ENCODE measurements at regions not wholly inside any gene's neighbourhood (a gene's known extent, or its start where the extent isn't known, plus 50 kb on each side); places are given as distances from the start of the nearest gene placed in this dataset.

DNA sequence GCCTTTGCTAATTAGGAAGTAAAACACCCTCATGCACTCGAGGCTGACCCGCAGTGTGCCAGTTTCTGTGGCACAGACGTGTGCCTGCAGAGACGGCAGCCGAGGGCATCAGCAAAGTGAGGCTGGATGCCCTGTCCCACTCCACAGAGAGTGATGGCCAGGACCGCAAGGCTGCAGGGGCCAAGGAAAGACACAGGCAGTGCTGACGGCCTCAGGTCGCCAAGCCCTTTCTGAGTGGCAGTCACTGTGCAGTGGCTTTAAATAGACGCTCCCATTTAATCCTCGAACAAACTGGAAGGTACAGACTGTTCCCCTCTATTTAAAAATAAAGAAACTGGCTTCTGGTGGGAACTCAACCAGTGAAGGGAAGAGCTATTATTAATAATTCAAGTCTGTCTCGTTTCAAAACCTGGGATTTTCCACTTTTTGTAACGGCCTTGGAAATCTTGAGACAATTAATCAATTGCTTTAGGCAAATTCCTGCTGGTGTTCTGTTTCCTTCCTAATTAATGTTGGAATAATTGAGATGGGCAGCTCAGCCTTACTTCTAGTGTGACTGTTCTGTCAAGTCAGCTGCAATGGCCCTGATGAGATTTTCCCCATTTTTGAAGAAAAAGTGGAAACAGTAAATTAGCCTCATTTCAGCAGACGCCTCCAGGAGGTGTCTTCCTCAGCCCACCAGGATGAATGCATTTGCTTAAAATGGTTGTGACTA, 644.6 kb upstream of the RAB6C start:
- no peak for DNase-seq (ENCODE audit: low read depth, low spot score)

DNA sequence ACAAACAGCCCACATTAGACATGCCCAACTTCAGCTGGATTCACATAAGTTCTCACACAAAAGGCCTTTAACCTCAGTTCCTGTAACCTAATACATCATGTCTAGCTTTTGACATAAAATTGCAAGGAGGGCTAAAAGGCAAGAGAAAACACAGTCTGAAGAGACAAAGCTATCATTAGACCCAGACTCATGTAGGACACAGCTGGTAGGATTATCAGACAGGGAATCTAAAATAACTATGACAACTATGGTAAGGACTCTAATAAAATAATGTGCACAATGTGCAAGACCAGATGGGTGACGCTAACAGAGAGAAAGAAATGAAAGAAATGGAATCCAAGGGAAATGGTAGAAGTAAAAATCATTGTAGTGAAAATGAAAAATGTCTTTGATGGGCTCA, 643.2 kb upstream of the RAB6C start:
- no peak for DNase-seq (ENCODE audit: low read depth, low spot score)

DNA sequence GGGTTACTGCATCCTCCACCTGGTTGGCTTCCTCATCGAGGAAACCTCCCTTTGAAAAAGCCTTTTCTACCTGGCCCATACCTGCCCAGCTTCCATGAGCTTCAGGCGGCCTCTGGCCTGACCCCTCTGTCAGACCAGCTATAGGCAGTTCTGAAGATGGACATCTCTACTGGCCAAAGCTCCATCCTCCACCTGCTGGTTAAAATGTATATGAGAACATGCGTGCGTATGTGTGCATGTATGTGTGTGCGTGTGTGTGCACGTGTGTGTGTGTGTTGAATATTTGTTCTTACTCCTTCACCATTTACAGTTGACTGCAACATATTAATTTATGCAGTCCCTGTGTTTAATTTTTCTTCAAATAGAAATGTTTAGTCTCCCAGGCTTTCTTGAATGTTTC, 642.4 kb upstream of the RAB6C start:
- no peak for DNase-seq (ENCODE audit: low read depth, low spot score)

DNA sequence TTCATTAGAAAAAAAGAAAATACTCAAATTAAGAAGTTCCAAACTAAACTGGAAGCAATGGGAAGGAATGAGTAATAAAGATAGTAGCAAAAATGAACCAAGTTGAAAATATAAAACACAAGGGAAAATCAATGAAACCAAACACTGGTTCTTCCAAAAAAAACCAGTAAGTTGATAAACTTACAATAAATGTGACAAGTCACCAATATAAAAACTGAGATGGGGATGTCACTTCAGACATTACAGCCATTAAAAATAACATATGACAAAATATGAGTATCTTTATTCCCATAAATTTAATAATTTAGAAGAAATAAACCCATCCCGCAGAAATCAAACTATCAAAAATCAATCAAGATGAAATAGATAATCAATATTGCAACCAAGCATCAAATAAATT, 633.9 kb upstream of the RAB6C start:
- DNase-seq (ENCODE audit: low read depth, low spot score): no peak

DNA sequence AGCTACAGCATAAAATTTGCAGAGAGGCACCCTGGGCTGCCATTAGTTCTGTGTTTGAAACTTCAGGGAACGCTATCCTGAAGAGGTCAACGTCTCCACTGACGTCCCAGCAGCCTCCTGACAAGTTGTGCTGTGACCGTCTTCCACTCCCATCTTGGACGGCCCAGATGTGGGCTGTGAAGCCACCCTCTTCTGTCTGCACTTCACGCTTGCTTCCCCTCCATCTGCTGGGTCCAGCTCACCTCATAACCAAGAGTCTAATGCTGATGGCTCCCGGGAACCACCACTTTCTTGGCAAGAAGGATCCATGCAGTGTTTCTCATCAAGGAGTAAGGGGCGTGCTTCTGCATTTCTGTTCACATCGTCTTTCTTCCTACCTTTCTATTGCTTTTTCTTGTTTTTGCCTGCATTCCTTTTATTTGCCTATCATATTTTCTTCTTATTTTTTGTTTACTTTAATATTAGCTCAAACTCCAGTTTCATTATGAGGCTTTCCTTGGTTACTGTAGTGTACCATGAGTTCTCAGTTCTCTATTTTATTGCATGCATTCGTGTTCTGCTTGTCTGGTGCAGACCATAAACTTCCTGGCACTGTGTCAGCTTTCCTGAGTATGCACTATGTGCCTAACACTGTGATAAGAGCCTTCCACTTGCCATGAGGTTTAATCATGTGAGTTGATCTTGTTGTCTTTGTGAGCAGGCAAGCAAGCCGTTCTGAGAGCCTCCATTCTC, 631.8 kb upstream of the RAB6C start:
- no peak for DNase-seq (ENCODE audit: low read depth, low spot score)

DNA sequence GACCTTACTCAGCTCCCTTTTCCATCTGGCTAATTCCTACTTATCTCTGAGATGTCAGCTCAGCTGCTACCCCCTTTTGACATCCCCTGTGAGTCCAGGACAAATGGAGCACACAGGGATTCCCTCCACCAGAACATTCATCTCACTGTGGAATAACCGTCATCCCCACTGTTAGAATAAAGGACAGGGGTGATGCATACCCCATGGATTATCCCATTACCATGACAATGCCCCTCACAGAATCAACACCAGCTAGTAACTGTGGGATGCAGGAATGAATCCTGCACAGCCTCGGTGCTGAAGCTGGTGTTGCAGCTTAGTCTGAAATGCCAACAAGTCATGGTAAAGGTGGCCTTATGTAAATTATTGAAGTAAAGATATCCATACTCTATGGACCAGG, 624.8 kb upstream of the RAB6C start:
- DNase-seq (ENCODE audit: low read depth, low spot score): no peak

DNA sequence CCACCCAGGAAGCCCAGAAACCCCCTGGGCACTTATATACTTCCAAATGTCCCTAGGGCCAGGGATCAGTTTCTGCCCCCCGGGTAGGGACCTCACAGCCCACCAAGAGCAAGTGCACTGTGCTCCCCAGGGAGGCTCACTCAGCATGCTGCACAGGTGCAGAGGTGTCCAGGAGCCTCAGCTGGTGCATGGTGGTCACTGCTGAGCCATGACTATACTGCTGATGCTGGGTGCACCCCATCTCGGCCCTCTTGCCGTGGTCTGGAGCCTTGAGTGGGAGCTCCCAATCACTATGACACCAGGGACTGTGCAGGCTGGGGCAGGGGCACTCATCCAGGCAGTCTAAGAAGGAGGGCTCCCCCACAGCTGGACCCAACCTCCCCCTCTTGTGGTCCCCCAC, 617.8 kb upstream of the RAB6C start:
- no peak for DNase-seq (ENCODE audit: low read depth, low spot score)

DNA sequence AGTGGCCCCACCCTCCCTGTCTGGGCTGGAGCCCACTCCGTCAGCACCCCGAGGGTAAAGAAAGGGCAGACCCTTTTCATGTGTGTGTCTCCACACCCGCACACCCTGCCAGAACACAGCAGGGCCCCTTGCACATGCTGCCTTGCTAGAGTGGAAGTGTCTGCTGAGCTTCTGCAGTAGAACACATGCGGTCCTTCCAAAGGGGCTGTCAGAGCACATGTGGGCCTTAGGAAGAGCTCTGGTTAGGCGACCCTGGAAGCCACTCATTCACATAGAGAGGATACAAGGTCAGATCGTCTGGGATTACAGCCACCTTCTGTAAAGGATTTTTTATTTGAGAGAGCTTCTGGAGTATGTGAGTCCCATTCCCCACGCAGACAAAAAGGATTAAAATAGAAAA, 613.2 kb upstream of the RAB6C start:
- no peak for DNase-seq (ENCODE audit: low read depth, low spot score)

DNA sequence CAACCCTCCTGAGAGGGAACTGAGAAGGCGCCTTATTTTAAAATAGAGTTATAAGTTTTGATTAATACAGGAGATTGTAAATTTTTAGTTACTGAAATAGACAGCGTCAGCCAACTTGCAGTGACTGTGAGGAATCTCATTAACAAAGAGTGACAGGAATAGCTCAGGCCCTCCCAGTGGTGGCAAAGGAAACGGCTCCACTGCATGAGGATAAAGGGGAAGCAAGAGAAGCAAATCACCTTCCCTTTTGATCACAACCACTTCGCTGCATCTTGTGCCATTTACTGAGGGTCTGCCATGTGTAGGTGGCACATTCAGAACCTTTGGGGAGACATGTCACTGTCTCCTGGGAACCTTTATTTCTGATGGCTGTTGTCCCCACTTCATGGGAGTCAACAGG, 612.4 kb upstream of the RAB6C start:
- no peak for DNase-seq (ENCODE audit: low read depth, low spot score)

DNA sequence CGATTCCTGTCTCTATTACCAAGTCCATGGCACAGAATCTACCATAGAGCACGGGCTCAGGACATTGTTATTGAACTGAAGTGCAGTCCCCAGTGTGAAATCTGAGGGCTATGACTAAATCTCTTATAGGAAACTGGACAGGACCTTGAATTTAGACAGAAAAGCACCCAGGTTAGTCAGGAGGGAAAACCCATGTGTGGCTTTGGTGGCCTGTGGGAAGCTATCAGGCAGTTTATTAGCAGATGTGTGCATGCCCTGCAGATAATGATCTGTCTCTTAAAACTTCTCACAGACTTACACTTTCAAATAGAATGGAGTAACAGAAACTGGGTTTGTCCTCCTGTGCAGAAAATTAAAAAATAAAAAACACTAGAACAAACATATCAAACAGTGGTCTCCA, 610.0 kb upstream of the RAB6C start:
- DNase-seq (ENCODE audit: low read depth, low spot score): no peak

DNA sequence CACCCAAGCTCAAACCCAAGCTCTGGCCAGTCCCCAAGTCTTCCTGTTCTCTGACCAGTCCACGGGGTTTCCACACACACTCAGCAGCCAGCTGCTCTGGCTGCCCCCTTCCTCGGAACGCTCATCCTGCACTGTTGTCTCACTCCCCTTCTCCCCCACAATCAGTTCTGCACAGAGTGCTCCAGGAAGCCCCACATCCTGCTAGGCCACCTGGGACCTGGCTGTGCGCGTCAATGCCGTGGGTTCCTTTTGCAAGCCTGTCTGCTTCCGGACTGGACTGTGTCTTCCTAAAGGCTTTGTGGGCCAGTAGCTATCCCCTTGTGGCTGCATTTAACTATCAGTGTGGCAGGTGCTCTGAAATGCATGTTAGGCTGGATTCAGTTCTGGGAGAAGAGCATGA, 605.0 kb upstream of the RAB6C start:
- no peak for DNase-seq (ENCODE audit: low read depth, low spot score)

DNA sequence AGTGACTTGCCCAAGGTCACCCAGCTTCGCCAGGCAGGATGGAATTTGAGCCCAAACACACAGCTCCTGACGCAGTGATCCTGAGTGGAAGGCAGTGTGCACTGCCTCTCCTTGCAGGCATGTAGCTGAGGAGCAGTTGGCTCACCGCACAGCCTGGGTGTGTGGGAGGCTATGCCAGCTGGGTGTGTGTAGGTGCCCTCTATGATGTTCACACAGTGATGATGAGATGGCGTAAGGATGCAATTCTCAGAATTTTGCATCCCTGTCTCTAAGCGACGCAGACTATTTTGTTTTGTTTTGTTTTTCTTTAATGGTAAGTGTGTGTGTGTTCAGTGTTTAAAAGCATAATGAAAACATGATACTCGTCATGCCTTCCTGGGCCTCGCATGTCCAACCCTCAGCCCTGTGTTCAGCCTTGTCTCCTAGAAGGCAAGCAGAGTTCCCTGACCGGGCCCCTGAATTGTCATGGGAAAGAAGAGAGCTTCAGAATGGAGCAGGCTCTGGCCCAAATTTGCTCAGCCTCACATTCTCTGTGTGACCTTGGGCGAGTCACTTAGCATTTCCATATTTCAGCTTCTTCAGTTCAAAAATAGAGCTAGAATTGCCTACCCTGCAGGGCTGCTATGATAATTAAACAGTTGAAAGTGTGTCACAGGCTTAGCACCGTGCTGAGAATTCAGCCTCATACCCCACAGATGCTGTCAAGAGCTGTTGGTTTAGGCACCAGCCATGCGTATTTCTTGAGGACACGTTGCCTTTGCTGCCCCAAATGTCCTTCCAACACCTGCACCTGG, 603.6 kb upstream of the RAB6C start:
- DNase-seq (ENCODE audit: low read depth, low spot score): no peak

DNA sequence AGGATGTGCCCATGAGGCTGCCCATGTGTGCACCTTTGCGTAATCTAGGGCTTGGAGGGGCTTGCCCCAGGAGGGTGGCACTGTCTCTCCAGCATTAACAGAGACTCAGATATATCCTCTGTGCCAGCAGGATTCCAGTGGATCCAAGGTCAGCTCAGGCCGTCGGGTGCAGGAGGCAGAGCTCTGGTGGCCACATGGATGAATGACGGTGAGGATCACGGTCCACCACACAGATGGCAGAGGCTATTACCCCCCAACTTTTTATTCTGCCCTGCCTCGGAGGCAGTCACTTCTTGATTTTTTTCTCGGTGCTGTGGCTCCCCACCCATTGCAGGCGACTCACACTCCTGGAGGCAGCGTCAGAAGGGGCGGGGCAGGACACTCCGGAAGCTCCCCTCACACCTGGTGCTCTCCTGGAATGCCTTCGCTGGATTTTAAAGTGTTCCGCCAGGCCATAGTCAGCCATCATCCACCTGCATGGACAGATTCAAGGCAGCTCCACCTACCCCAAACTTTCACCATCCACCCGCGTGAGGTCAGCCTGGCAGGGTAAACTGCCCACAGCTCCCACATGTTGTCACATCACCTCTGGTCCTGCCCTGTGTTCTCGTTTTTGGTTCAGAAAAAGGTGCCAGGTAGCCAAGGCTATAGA, 602.9 kb upstream of the RAB6C start:
- DNase-seq (ENCODE audit: low read depth, low spot score): no peak

DNA sequence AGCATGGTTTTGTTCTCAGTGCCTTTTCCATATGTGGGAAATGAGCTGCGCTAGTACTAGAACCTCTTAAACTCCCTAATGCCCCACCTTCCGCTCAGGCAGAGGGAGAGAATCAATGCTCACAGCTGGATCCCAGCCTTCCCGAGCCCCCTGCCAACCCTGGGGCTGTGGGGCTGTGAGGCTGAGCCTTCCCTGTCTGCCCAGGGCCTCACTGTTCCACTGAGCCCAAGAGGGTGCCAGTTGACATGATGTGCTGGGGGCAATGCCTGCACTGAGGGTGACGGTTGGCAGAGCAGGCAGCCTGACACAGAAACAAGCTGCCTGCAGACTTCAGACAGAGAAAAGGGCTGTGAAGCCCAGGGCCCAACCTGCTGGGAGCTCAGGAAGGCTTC, 602.4 kb upstream of the RAB6C start:
- no peak for DNase-seq (ENCODE audit: low read depth, low spot score)

DNA sequence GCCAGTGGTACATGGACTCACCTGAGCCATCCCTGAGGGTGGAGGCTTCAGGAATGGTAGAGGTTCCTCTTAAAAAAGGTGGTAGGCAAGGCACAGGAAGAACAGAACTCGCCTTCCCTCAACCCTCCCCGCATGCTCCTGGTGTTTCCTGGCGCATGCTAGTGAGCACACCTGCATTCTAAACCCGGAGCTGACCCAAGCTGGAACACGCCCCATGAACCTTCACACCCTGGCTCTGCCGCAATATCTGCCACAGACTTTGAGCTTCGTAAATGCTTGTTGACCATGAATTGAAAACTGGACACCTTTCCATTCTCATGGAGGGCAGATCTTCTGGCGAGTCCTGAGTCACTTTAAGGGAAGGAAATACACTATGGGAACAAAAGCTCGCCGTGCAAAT, 601.3 kb upstream of the RAB6C start:
- no peak for DNase-seq (ENCODE audit: low read depth, low spot score)

DNA sequence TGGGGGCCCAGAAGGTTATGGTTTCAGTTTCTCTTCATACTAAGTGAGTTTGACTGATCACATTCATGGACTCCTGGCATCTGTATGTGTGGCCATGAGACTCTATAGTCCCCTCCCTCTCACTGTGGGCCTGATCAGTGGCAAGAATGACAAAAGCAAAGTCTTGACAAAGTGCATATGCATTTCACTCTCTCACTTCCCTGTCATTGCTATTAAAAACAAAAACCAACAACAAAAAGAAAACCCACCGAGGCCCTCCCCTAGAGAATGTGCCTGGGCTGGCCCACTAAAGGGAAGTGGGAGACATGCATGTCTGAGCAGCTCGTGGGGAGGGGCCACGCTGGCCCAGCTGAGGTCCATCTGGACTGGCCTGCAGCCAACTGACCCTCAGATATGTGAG, 600.1 kb upstream of the RAB6C start:
- no peak for DNase-seq (ENCODE audit: low read depth, low spot score)

DNA sequence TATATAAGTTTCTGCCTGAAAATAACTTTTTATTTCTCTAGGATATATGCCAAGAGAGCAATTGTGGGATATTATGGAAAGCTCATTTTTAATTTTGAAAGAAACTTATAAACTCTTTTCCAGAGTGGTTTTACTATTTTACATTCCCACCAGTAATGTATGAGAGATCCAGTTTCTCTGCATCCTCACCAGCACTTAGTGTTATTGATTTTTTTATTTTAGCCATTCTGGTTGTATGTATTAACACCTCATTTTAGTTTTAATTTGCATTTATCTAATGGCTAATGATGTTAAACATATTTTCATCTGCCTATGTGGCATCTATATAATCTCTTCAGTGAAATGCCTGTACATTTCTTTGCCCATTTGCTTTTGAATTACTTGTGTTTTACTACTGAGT, 597.7 kb upstream of the RAB6C start:
- DNase-seq (ENCODE audit: low read depth, low spot score): no peak

DNA sequence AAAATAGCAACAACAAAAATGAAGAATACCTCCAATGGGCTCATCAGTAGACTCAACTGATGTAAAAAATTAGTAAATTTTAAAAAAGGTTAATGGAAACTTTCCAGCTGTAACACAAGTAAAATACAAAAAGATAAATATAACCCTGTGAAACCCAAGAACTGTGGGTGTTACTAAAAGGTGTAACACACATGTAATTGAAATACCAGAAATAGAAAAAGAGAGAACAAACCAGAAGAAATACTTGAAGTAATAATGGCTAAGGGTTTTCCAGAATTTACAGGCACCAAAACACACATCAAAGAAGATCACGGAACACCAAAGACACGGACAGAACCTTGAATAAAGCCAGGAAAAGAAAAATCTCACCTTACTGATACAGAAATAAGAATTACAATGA, 590.6 kb upstream of the RAB6C start:
- no peak for DNase-seq (ENCODE audit: low read depth, low spot score)

DNA sequence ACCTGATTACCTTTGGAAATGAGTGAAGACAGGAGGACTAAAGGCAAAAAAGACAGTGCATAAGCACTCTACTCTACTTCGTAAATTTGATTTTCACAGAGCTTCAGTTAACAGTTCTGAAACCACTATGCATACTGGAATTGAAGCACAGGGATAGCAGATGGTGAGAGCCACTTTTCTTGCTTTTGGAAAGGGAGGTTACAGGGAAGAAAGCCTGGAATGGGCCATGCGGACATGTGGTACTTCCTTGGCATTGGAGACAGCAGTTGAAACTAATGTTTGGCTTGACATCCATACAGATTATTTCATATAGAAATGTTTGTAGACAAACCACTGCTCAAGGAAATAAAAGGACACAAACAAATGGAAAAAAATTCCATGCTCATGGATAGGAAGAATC, 585.6 kb upstream of the RAB6C start:
- no peak for DNase-seq (ENCODE audit: low read depth, low spot score)

DNA sequence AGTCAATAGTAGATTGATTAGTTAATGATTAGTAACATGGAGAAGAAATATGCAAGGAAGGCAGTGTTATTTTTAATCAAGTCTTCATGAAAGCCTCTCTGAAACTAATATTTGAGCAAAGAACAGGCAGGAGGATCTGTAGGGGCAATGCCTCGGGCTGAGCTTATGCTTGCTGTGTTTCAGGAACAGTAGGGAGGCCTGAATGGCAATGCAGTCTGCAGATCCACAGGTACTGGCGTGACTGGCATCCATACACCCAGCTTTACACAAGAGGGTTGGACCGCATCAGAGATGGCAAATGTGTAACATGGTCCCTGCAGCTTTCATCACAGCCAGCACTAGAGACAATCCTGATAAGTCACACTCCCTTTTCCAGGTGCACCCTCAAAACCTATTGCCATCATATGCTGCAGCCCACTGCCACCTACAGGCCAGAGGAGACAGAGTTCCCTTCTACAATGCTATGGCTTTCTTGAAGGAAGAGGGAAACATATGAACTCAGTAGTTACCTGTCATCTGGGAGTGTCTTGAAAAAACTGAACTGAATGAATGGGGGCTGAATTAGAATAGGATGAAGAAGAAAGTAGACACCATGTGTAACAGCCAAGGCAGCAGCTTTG, 582.4 kb upstream of the RAB6C start:
- DNase-seq (ENCODE audit: low read depth, low spot score): no peak

DNA sequence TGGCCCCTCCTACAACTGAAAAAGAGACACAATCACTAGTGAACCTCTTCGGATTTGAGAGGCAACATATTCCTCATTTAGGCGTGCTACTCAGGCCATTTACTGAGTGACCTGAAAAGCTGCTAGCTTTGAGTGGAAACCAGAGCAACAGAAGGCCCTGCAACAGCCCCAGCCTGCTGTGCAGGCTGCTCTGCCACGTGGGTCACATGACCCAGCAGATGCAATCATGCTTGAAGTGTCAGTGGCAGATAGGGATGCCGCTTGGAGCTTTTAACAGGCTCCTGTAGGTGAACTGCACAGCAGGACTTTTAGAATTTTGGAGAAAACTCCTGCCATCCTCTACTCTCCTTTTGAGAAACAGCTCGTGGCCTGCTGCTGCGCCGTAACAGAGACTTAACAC, 578.6 kb upstream of the RAB6C start:
- no peak for DNase-seq (ENCODE audit: low read depth, low spot score)

DNA sequence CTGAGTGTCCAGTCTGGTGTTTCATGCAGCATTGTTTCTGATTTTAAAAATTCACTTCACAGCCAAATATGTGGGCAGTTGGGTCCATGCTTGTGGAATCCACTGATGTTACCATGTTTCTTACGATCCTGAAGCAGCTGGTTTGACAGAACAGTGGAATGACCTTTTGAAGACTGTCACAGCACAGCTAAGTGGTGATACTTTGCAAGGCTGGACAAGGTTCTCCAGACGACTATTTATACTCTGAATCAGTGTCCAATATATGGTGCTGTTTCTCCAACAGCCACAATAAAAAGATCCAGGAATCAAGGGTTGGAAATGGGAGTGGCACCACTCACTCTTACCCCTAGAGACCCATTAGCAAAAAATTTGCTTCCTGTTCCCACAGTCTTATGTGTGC, 577.4 kb upstream of the RAB6C start:
- no peak for DNase-seq (ENCODE audit: low read depth, low spot score)

All from smooth muscle cell of the brain vasculature (primary cell).